Activated T-helper 9 cell treated with anti-CD3 and anti-CD28 coated beads, Interleukin-2, amount 50 U/mL, for 16 hours (primary cell): ENCODE measurements at regions not wholly inside any gene's neighbourhood (a gene's known extent, or its start where the extent isn't known, plus 50 kb on each side); places are given as distances from the start of the nearest gene placed in this dataset.

Experiments
- DNase-seq: peaks from one replicate; pipeline ENCODE4 v3.0.0-alpha.2; 2020; ENCODE audit warnings: low read depth

DNA sequence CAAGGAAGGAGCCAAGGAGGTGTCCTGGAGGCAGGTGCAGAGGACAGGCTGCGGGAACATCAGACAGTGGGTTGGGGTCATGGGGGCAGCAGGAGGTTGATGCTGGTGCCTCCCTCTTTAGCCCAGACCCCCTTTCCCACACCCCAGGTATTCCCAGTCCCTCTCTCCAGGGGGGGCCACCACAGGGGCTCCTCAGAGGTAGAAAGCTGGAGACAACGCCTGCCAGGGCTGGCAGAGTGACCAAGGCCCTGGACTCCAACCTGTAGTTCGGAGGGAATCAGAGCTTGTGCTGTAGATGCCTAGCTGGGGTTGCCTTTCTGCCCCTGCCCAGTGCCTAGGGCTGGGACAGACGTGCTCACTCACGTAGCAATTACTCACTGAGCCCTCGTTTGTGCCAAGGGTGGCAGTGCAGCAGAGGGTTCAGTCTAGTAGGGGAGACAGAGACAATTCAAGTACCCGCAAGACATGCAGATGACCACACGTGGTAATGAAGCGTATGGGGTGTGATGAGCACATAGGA is 148.2 kb downstream of the PTPRU start:
- DNase-seq = no peak

- DNase-seq = no peak
Observed at GRCh38 chr1:29383746-29384371, 147.5 kb downstream of the PTPRU start.

DNA sequence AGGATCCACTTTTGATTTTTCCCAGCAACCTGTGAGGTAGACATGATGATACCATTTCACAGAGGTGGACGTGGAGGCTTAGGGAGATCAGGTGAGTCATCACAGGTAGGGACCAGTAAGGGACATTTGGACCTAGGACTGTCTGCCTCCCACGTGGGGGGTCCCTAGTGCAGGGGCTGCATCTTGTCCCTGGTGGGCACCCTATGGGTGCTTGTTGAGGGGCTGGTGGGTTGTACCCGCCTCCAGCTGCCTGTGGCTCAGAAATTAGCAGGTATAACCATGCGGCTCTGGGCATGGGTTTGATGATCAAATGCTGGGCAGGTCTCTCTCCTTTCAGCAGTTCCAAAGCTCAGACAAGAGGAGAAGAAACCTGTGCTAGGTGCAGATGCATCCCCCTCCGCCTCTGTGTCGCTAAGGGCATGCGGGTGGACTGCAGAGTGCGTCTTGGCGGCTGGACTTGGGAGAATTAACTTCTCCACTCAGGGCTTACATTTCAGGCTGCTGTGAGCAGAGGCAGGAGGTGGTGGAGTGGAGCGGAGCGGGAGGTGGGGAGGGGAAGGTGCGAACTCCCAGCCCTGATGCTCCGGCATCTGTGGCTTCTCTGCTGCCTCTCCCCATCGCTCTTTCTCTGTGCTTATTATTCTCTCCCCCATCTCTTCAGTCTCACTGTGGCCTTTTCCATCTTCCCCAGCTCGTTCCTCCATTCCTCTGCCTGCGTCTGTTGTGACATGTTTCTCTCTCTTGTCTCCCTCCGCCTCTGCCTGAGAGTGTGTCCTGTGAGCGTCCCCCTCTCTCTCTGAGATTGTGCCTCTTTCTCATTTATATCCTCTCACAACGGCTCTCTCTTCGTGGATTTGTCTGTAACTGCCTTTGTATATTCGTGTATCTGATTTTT is 146.8 kb downstream of the PTPRU start:
- DNase-seq = no peak

DNA sequence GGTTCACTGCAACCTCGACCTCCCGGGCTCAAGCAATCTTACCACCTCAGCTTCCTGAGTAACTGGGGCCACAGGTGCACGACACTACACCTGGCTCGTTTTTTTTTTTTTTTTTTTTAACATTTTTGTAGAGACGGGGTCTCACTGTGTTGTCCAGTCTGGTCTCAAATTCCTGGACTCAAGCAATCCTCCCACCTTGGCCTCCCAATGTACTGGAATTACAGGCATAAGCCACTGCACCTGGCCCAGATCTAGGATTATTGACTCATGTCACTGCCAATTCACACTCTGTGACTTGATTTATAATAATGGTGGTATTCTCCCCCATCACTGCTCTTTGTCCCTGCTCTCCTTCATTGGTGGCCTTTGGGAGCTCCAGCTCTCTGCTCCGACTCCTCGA is 145.1 kb downstream of the PTPRU start:
- DNase-seq = no peak

DNA sequence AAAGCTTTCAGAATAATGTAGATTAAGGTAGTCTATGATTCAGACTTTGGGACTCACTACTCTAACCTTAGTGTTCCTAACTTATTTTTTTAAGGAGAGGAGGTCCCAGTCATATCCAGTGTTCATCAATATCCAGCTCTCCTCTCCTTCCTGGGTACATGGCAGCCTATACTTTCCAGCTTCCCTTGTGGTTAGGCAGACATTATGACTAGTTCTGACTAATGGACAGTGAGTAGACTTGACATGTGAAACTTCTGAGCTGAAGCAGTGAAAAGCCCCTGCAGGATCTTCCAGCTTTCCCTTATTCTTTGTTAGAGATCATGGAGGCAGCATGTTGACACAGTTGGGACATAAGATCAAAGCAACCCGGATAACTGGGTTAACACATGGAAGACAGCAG is 144.2 kb downstream of the PTPRU start:
- DNase-seq = no peak

DNA sequence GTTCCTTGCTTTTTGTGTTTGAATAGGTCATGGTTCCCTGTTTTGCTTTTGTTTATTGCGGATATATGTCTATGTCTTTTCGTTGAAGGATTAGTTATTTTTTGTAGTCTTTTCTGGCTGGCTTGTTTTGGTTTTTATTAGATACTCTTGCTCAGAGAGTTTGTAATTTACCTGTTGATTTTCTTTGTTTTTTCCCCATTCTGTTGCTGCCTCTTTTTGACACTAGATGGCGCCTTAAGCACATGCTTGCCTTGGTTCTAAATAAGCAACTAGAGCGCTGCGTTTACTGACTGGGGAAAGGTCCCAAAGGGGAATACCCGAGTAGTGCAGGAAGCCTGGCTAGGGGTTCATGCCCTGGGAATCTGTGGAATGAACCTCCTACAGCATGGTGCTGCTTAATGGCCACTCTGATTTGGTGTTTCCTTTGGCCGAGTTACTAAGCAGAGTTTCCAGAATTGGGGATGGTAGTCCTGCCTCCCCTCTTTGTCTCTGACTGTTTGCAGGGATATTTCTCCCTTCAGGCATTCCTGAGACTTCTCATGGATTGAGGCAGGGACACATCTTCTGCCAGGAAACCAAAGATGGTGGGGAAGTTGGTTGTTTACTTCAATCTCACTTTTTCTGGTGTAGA is 143.2 kb downstream of the PTPRU start:
- no peak for DNase-seq
